ENCODE measurements at regions not wholly inside any gene's neighbourhood (a gene's known extent, or its start where the extent isn't known, plus 50 kb on each side); places are given as distances from the start of the nearest gene placed in this dataset.

GRCh38 chr4:63983224-63983623, 426.0 kb downstream of the TECRL start:
- TF ChIP-seq POLR2A (IDR thresholded peaks at IDR 0.05) (no peak), CTCF (IDR thresholded peaks at IDR 0.05) (no peak)

Data from uterus (tissue), 2 donors.